HG03460 (cell line): ENCODE measurements at regions not wholly inside any gene's neighbourhood (a gene's known extent, or its start where the extent isn't known, plus 50 kb on each side); places are given as distances from the start of the nearest gene placed in this dataset.
"Not testable (repeated sequence)": the region's sequence is repeated elsewhere in the genome, so short reads cannot be mapped to it uniquely, and the experiment has no call there.

Experiments
- ATAC-seq: cut with Tn5 transposase; IDR thresholded peaks from one replicate; pipeline ENCODE4 v1.9.1; 2021; ENCODE audit not compliant: unreplicated experiment

- no peak for ATAC-seq
Observed at GRCh38 chr4:23413631-23414030, 476.2 kb downstream of the PPARGC1A start.

GRCh38 chr4:23412701-23413100 lies 477.1 kb downstream of the PPARGC1A start:
- no peak for ATAC-seq

- ATAC-seq: not testable (repeated sequence)
Observed at GRCh38 chr4:23408913-23409312, 480.9 kb downstream of the PPARGC1A start.

GRCh38 chr4:23401572-23401971 lies 488.3 kb downstream of the PPARGC1A start:
- no peak for ATAC-seq

- ATAC-seq: no peak
Observed at GRCh38 chr4:23392860-23393458, 496.9 kb downstream of the PPARGC1A start.

- no peak for ATAC-seq
Observed at GRCh38 chr4:23390246-23390645, 499.6 kb downstream of the PPARGC1A start.

GRCh38 chr4:23388699-23389395 lies 501.0 kb downstream of the PPARGC1A start:
- ATAC-seq: no peak

GRCh38 chr4:23388255-23388654 lies 501.6 kb downstream of the PPARGC1A start:
- no peak for ATAC-seq

GRCh38 chr4:23384741-23385140 lies 505.1 kb downstream of the PPARGC1A start:
- no peak for ATAC-seq

GRCh38 chr4:23382879-23383278 lies 507.0 kb downstream of the PPARGC1A start:
- ATAC-seq: no peak

GRCh38 chr4:23374259-23374658 lies 515.6 kb downstream of the PPARGC1A start:
- no peak for ATAC-seq

- no peak for ATAC-seq
Observed at GRCh38 chr4:23373261-23373660, 516.6 kb downstream of the PPARGC1A start.

- no peak for ATAC-seq
Observed at GRCh38 chr4:23371533-23371932, 518.3 kb downstream of the PPARGC1A start.

GRCh38 chr4:23369331-23369730 lies 520.5 kb downstream of the PPARGC1A start:
- ATAC-seq: no peak

GRCh38 chr4:23368081-23368697 lies 521.7 kb downstream of the PPARGC1A start:
- no peak for ATAC-seq

- ATAC-seq: no peak
Observed at GRCh38 chr4:23366557-23366906, 523.3 kb downstream of the PPARGC1A start.

- no peak for ATAC-seq
Observed at GRCh38 chr4:23365871-23366556, 523.8 kb downstream of the PPARGC1A start.

GRCh38 chr4:23365086-23365485 lies 524.8 kb downstream of the PPARGC1A start:
- ATAC-seq: no peak

- ATAC-seq: no peak
Observed at GRCh38 chr4:23364167-23364566, 525.7 kb downstream of the PPARGC1A start.

- ATAC-seq: no peak
Observed at GRCh38 chr4:23361453-23361852, 528.4 kb downstream of the PPARGC1A start.

- ATAC-seq: no peak
Observed at GRCh38 chr4:23360718-23361117, 529.1 kb downstream of the PPARGC1A start.

GRCh38 chr4:23355258-23355657 lies 534.6 kb downstream of the PPARGC1A start:
- ATAC-seq: no peak
